NCI-H146 treated with DMSO at 0.1 percent for 48 hours (cell line): ENCODE measurements at regions not wholly inside any gene's neighbourhood (a gene's known extent, or its start where the extent isn't known, plus 50 kb on each side); places are given as distances from the start of the nearest gene placed in this dataset.

ENCODE experiments used
- DNase-seq: peaks from one replicate; lab custom pipeline; 2025; ENCODE audit not compliant: unreplicated experiment; lab: John Stamatoyannopoulos, UW

DNA sequence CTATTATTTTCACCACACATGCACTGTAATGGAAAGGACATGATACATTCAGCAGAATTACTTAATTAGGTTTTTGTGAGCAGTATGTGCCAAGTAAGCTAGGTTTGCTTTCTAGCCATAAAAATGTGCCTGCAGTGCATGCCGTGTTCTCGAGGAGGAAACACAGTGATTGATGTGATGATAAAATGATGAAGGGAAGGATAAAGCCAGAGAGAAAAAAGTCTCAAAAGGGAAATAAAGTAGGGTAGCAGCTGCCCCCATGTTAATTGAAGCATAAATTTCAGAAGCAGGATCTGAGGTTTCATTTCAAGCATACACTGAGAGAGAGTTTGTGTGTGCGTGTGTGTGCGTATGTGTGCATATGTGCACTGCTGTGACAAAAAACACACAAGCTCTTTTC lies 714.2 kb upstream of the C9orf72 start:
- no peak for DNase-seq

DNA sequence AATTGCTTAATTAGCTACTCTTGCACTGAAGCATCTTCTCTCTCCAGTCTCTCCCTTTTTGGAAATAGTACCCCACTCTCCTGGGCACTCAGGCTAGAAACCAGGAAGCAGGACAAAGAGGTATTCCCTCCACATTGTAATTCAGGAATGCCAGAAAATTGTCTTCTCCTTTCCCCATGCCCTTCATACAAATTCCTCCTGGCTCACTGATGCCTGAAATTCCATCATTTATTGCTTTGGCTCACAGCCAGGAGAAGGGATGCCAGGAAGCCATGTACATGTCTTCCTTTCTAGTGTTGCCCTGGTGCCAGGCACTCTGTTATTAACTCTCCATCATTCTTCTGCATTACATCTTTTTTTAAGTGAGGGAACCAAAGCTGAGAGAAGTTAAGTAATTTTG lies 716.5 kb upstream of the C9orf72 start:
- DNase-seq, result no peak

DNA sequence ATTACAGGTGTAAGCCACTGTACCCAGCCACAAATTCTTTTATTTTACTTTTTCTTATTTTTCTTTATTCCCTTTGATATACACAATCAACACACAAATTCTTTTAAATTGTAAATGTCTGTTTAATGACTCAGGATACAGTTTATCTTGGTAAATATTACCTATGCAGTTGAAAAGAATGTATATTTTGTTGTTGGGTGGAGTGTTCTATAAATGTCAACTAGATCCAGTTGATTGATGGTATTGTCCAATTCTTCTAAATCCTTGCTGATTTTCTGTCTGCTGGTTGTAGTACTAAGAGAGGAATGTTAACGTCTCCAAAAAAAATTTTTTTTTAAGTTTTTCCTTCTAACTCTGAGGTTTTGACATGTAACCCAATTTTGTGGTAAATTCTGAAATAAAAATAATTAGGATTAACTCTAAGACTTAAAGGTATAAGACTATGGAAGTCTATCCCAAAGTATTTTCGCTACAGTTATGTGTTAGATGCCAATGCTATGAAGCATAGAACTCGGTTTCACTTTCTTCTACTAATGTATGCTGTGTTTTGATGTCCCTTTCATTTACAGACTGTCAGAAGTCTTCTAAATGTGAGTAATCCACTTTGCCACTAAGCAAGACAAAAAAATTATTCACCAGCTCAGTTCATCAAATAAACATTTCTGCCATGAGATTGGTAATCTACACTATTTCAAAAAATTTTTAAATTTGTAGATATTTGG lies 720.2 kb upstream of the C9orf72 start:
- DNase-seq, result no peak

DNA sequence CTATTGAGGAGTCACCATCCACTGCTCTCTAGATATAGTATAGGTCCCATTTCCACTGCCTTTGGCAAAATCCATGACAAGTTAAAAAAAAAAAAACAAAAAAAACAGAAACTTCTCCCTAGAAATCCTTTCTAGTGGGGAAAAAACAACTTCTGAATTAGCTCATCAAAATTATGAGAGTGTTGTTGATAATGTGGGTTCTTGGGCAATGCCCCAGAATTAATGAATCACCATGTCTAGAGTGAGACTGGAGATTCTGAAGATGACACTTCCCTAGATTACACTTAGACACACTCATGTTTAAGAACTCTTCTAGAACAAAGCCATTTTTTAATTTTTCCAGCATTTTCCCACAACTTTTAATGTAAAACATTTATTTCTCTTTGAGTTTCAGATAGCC lies 728.0 kb upstream of the C9orf72 start:
- no peak for DNase-seq

DNA sequence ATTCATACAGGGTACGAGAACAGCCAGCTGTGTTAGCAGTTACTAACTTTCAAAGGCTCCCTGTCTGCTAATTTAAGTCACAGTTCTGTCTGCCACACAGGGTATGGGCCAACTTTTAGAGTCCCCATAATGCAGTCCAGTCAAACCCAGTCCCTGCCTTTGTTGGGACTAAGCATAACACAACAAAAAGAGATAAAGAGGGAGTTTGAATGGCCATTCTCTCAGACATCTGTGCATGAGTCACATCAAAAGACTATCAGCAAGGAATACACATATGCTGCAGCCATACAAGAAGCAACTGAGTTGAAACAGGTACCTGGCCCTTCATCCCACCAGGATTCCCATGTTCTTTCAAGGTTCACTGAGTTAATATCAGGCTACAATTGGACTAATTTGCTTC lies 744.5 kb upstream of the C9orf72 start:
- DNase-seq, result no peak

DNA sequence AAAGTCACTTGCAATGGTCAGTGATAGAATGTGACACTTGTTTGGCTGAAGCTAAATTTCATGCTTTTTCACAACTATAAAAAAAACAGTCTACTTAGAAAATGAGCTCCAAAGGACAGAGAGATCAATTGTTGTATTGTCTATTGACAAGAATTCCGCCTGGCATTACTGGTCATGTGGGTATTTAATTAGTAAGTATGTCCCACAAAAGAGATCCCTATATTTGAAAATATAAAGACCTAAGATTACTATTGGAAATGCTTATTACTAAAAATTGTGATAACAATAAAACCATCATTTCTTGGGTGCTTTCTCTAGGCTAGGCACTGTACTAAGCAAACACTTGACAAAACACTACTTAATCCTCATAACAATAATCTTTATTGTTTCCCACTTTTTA lies 745.2 kb upstream of the C9orf72 start:
- DNase-seq, result no peak

DNA sequence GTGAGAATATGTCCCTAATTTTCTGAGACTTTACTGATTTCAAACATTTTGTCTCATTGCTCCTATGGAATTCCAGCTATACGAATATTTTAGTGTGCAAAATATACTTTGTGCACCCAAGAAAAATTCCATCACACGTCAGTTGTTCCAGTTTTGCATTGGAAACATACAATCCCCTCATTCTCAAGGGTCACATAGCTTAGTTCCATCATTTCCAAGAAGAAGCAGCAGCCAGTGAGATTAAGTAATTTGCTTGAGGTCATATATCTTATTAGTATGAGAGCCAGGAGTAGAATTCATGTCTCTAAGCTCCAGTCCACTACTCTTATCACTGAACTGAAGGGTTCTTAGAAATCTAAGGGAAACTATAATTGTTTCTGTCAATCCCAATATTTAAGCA lies 746.7 kb upstream of the C9orf72 start:
- no peak for DNase-seq

DNA sequence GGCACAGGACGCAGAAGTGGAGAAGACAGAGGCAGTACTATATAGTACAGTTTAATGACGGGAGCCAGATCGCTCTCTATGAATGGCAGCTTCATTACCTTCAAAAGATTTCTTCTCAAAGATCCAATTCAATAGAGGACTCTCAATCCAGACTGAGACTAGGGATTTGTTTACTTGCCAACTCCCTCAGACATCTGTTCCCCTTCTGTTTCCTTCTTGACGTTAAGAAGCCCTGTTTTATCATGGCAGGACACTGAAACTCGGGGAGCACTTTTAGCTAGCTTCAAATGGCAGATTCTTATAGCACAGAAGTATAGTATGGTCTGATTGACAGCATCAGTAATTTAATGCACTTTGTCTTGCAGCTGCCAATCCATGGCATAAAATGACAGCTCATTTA lies 747.3 kb upstream of the C9orf72 start:
- DNase-seq, result no peak

DNA sequence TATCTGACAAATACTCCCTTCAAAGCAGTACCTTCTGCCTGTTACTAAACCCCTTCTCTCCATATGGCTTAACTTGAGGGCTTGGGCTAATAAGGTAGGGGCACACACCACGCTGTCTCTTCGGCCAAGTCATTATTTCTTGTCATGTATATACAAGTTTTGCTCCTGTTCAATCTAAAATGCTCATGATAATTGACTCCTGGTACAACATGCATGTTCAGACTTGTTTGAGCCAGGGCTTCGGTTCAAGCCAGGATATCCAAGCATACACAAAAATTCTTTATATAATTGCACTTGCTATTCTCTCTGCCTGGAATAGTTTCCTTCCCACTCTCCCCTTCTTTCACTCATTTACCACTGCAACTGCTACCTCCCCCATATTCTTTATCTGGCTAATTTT lies 756.0 kb upstream of the C9orf72 start:
- DNase-seq, result no peak

DNA sequence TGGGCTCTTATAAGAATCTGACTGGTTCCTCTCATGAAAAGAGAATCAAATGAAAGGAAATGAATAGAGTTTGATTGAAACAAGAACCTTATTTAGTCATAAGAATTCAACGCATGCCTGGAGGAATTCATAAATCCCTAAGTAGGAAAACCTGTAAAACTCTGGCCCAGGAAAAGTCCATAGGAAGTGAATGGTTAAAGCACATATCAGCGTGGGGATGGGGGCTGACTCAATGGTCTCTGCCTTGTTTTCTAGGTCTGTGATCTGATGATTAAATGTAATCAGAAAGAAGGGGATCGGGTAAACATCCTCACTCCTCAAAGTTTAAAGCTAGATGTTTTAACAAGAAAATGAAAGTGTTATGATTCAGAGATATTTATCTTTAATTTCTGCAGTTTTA lies 759.4 kb upstream of the C9orf72 start:
- DNase-seq, result no peak

DNA sequence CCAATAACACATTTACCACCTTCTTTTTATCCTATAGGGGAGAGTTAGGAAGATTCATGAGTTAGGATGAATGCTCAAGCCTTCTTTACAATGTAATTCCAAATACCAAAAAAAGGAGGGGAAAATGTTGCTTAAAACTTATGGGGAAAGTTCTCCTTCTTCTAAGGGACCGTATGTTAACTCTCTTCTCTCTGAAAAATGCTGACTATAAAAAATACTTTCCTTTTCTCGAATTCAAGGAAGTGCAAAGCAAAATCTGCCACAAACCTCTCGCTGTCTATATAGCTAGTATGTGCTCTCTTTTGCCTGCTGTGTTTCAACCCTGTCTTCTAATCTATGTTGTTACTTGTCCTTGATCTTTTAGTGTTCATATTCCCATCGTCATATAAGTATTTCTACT lies 768.6 kb upstream of the C9orf72 start:
- no peak for DNase-seq

DNA sequence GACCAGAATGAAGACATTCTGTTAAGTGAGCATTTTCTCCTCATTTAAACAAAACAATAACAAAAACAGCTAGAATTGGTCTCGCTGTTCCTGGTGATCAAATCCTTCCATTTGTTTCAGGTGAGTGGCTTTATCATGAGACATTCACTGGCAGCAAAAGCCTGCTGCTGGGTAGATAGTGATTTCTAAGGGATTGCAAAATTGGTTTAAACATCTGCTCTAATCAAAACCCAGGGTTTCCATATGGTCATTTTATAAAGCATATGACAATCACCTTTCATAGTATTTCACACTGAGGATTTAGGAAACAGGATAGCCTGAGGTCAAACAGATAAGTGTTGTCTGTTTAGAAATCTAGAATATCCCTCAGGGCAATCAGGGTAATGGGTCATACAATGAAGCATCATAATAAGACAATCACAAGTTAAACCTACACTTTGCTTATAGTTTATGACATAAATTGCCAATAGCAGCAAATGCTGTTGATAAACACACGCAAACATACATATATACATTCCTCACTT lies 769.6 kb upstream of the C9orf72 start:
- DNase-seq, result peak; percentile 91

DNA sequence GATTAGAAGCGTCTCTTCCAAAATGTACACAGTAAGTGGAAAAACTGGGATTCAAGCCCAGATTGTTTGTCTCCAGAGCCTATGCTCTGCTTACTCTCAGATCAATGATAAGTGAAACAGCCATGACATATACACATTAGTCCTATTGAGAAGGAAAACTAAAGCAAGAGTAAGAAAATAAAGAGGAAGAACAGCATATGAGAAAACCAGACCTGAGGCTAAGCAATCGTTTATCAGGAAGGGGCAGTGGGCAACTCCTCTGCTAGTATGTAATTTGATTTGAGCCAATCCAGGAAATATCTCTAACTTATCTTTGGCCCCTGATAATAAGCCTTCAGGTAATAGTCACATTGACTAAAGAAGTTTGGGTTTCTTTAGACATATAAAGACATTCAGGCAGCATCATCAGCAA lies 789.9 kb upstream of the C9orf72 start:
- no peak for DNase-seq

DNA sequence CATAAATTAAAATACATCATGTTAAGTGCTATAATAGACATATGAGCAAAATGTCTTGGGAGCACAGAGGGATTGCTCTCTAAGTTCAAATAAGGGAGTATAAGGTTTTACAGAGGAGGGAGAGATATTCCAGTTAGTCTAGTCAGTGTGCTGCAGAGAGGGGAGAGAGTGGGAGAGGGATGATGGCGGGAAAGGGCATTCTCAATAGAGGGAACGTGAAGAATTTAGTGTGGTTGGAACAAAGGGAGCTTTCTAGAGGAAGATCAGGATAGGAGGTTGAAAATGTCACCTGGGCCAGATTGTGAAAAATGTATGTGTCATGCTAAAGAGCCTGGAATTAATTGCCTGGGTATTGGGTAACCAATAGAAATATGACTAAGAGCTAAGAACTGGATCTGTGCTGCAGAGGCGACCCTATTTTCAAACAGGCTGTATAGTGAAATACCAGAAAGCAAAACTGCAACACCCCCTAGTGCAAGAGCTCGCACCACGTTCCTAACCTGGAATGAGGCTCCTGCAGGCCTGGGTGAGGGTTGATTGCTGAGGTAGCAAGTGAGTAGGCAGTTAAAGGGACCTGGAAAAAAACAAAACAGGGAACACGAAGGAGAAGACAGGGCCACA lies 791.8 kb upstream of the C9orf72 start:
- no peak for DNase-seq

DNA sequence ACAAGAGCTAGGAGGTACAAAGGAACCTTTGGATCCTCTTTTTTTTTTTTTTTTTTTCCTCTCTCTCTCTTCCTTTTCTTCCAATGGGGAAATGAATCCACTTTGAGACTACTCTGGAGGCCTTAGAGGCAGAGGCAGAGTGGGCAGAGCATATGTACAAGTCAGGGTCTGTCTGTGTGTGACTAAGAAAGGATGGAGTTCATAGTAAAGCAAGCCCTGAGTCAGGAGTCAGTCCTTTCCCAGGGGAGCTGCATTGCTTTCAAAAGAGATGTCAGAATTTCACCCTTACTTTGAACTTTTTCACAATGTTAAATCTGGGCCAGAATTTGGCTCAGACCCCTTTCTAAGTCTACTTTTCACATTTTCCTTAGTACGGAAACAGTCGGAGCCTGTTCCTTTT lies 792.4 kb upstream of the C9orf72 start:
- no peak for DNase-seq

DNA sequence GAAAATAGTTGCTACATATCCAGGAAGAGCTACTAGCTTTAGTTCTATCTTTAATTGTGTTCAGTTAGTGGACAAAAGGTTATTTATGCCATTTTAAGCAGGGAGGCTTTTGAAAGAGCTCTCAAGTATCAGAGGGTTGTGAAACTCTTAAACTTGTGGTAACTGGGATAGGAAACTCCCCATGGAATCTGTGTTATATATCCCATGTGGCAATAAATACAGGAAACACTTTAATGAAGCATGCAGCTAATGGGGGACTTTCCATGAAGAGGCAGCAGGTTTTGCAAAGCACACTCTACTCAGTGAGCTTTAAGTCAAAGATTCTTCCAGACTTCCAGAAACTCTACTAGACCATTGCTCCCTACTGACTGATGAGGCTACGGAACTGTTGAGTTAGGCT lies 805.0 kb upstream of the C9orf72 start:
- DNase-seq, result no peak

DNA sequence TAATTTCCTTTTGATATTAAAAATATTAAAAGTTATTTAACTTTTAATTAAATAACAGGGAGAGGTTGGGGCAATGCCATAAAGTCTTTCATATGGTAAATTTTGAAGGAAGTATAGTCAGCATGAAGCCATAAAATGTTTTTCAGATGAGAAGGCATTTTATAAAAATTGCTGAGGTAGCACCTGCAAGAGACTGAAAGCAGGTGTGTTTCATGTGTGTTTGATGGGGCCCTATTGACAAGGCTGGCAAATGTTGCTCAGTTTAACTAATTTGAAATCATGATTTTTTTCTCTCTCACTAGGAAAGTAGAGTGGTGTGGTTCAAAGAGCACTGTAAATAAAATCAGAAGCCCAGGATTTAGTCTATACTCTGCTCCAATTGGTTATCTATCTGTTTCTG lies 805.8 kb upstream of the C9orf72 start:
- no peak for DNase-seq

DNA sequence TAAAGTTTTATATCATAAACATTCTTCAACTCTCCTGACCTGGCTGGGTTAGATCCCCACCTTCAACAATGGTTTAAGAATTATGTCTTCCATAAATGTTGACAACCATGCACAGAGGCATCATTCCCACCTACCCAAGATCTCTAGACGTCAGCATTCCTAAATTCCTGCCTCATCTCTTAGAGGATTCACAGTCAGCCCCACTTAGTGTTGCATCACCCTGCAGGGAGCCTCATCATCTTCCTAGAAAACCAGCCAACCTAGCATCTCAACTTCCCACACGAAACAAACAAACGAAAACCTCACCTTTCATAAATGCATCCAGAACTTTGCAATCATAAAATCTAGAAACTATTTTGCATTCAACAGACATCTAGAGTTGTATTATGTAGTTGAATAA lies 816.1 kb upstream of the C9orf72 start:
- DNase-seq, result no peak

DNA sequence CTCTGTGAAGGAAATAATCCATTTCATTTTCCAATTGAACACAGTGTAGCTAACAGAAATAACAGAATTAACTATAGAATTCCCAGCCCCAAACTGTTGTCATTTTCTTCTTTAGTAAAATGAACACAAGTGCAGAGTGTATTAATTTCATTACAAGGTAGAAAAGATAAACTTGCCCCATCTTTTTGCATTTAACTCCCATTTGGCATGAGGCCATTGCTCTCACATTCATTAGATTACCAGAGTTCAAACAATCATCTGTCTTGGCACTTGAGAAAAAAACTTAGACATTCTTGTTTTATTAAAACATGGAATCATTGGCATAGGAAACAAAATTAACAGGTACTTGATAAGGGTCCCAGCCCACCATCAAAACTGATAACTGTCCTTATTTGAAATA lies 821.5 kb upstream of the C9orf72 start:
- DNase-seq, result no peak

DNA sequence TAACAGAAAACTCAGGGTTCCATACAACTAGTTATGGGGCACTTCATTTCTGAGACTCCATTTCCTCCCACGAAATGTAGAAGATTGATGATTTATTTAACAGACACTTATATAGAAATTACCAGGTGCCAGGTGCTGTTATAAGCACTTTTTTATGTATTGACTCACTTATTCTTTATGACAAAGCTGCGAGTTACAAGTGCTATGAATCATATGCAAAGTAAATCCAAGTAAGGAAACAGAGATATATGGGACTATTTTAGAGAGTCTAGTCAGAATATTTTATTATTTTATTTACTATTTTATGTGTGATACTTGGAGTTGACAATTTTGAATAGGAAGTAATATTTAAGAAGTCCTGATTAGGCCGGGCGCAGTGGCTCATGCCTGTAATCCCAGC lies 822.8 kb upstream of the C9orf72 start:
- DNase-seq, result no peak

DNA sequence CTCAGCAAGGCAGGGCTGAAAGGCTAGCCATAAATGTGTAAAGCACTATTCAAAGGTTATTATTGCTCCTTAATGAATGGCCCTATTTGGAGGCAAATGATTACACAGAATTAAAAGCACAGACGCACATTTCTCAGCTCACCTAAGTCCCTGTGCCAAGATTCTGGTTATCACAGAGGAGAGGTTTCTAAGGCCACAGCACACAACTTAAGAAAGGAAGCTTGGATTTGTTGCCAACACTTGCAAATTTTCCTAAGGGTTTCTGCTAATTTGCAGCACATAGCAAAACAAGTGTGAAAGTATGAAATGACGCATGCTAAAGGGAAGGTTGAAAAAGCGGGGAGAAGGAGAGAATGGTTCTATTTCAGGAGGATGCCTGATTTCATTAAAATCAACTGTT lies 834.1 kb upstream of the C9orf72 start:
- DNase-seq, result no peak

DNA sequence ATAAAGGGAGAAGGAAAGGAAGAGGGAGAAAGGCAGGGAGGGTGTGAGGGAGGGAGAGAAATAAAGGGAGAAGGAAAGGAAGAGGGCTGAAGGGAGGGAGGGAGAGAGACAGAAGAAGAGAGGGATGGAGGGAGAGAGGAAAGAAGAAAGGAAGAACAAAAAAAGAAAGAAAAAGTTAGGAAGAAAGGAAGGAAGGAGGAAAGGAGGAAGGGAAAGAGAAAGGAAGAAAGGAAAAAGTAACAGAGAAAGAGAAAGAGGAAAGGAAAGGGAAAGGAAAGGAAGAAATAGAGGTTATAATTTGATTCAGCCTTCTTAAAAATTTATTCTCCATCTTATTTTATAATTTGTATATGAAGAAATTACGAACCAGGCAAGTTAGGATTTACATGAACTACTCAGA lies 836.6 kb upstream of the C9orf72 start:
- no peak for DNase-seq

DNA sequence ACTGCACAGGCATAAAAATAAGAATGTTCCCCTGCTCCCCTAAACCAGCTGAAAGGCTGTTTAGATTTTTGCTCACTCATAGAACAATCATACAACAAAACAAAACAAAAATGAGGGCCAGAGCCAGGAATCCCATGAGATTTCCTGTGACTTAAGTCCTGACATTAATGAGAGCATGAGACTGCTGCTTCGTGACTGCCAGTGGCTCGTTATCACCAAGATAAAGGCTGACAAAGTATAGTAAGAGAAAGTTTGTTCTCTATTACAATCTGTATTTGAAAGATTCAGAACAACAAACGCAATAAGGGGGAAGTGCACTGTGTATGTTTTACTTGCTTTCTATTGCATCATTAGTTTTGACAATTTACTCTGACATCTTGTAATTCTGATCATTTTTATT lies 837.1 kb upstream of the C9orf72 start:
- DNase-seq, result no peak
